Heart left ventricle (tissue), 13 donors: ENCODE measurements at regions not wholly inside any gene's neighbourhood (a gene's known extent, or its start where the extent isn't known, plus 50 kb on each side); places are given as distances from the start of the nearest gene placed in this dataset.
A peak's percentile ranks its signal among the peaks of the same experiment; 100 is the strongest.

Experiments used
- CTCF ChIP-seq, 12 donors: fragments of 200-600 bp; sonication (generic) in 4 of 12; IDR thresholded peaks; one replicate each; pipeline versions ENCODE4 v1.5.0 to v1.8.0; 2018 to 2022; ENCODE audit warnings: antibody characterized with exemption in 12 of 12, mild to moderate bottlenecking in 5 of 12
- POLR2A ChIP-seq, 2 donors: fragments of 450-650 bp; IDR thresholded peaks; one replicate each; pipeline ENCODE4 v1.6.1; 2017; ENCODE audit warnings: antibody characterized with exemption in 2 of 2, mild to moderate bottlenecking in 2 of 2, moderate library complexity in 2 of 2
- donor health status: ischemic (EF 13 %, LVEDD 7.1; RV severe dilation, severe dysfunction).
- donor health status: DM: no; HTN: yes; CAD: no.
- donor health status: DM: no; HTN: no; CAD: no.
- donor health status: ischemic (EF 25% LVEDD 6.9; RV normal size, moderate dysfunction).
- donor health status: ischemic (EF 25% LVEDD 5.7; RV mildly dilated, moderate dysfunction).
- donor health status: ischemic (EF 35%, LVEDD 5.7; RV mildly dilated, moderate dysfunction).
- donor health status: nonischemic (EF 11% LVEDD 7.7; RV severe dilation, severe dysfunction).
- donor health status: DM: yes; HTN: yes; CAD: no.
- donor health status: PGD.
- donor health status: ischemic (EF 29% LVEDD 5.4; RV normal size, mild dysfunction).
- donor health status: nonischemic (EF 23%, LVEDD 6.1; RV moderate dilation, normal function).

DNA sequence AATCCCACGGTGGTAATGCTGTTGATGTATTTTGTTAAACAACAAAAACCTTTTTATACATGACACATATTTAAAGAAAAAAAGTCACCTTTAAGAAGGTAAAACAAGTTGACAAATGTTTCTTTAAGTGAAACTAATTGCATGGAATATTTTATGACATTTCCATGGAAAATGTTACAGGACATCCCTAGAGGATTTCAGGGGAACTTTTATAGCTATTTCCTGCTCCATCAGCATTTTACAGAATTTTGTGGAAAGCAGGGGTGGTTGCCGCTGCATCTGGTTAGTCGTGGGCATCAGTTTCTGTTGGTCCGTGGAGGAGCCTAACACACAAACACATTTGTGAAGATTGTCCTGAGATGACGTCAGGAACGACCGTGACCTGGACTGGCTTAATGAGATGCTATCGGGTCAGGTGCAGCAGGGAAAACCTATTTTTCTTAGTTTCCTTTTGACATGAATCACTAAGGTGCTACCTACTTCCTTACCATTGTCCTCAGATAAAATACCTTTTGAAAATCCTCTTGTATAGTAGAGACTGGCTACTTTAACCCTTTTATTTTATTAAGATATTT is 305.1 kb downstream of the MAP2K6 start:
- TF ChIP-seq CTCF (IDR thresholded peaks at IDR 0.05) (peak in 1 of 12 donors; percentile 8), POLR2A (IDR thresholded peaks at IDR 0.05) (no peak)
